Putamen (tissue), 1 donor: ENCODE measurements at regions not wholly inside any gene's neighbourhood (a gene's known extent, or its start where the extent isn't known, plus 50 kb on each side); places are given as distances from the start of the nearest gene placed in this dataset.

Source experiments
- DNase-seq: peaks from one replicate; pipeline ENCODE4 v3.0.0-alpha.2; 2016; ENCODE audit warnings: low spot score

DNA sequence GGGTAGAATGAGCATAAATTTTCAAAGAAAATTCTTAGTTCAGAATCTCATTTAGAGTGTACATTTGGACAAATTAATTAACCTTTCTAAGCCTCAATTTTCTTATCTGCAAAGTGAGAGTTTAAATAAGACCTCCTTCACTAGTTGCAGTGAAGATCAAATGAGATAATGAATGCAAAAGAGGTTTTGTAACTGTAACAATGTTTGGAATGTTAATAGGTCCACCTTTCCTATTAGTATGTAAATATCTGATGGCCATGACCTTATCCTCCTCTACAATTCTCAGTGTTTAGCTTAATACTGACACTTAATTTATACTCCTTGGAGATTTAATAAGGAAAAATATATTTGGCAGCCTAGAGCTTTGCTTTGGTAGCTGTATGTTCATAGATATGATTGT lies 138.8 kb downstream of the GABRG1 start:
- DNase-seq = no peak

DNA sequence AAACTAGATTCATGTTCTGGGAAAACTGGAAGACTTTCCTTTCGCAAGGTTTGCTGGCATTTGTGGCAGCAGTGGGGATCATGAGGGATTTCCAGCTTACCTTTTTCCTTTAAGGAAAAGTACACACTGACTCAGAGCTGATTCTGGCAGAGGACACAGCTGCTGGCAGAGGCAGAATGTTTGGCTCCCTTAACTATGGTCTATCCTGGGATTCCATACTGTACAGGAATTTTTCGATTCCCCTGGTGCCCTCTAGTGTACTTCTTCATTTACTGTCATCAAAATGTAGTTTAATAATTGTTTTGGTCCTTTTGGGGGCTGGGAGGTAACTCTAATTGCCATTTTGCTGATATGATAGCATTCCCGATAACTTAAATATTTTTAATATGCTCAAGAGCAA lies 152.7 kb downstream of the GABRG1 start:
- DNase-seq = no peak

DNA sequence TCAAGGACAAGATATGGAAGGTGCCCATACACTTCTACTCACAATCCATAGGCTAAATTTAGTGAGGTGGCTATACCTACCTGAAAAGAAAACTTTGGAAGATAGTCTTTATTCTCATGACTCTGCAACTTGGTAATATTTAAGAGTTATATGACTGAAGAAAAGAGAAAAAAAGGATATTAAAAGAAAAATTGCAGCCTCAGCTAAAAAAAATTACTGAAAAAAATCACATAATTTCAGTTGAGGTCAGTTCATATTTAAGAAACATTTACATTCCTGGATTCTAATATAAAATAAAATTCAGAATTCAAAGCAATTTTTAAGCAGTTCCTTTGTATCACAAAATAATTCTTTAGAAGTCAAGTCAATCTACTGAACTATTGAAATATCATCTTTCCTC lies 166.5 kb downstream of the GABRG1 start:
- no peak for DNase-seq

DNA sequence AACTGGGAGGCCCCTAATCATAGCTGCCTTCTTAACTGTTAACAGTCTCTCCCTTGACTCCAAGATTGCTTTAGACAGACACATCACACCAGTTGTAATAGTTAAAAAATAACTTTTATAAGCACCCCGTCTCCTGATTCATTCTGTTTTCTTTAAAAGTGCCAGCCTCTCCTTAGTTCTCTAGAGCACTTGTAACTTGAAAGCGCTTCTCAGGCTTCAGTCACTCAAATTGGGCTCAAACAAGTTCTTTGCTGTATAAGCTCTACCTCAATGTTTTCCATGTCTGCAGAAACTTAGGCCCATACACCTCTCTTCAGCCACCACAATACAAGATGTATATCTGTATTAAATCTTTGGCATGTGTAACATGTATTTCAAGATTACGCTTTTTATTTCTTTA lies 169.6 kb downstream of the GABRG1 start:
- no peak for DNase-seq

DNA sequence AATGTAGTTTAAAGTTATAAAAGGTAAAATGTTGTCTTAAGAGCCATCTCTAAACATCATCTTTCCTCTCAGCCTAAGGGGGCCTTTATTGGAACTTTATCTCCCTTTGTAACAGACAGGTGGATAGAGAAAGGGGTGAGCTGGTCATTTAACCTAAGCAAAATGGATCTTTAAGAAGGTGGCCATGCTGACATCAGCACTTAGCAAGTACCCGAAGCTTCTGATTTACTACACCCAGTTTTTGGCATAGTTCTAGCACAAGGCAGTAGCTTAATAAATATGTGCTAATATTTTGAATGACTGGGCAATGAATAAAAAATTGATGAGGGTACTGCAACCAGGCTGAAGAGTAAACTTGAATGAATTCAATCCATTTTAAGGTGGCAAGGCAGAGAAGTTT lies 172.7 kb downstream of the GABRG1 start:
- no peak for DNase-seq

DNA sequence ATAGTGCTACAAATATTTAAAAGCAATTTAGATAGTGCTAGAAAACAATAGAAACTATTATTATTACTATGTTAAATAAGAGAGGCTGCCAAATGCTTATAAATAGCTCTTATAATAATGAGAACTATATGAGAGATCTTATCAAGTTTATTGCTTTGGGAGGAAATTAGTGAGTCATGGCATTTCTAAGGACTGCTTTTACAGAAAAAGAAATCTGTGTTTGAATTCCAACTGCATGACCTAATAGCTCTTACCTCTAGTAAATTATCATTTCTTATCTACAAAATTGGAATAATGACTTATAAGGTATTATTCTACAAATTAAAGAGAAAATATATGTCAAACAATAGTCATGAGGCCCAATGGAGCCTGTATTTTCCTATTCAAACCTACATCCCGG lies 177.2 kb downstream of the GABRG1 start:
- DNase-seq = no peak

DNA sequence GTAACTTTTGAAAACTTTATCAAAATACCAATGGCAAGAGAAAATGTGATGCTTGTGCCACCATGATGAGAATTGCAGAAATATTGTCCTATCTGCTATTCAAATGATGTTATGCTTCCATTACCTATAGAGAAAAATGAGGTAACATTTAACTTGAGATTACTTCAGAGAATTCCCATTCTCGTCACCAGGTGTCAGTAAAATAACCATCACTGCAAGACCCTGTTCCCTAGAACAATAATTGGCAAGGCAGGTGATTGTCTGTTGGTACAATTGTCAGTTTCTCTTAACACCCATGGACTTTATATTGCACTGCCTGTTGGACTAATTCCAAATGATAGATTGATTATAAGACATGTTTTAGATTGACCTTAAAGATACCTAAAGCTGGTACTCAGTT lies 179.9 kb downstream of the GABRG1 start:
- DNase-seq = no peak

DNA sequence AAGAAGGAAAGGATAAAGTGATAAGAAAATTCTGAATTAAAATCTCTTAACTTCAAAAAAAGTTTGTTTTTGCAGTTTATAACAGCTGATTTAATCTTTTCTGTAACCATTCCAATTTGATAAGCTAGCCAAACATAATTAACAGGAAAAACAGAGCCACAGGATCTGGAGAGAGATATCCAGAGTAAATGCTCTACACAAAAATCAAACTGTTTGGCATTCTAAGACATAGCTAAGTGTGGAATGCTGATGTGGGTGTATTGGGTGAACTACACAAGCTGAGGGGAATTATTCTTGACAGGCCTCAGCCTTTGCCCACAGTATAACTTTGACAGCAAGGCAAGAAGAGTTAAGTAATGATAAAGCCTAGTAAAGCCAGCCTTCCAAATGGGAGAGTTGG lies 184.8 kb downstream of the GABRG1 start:
- no peak for DNase-seq

DNA sequence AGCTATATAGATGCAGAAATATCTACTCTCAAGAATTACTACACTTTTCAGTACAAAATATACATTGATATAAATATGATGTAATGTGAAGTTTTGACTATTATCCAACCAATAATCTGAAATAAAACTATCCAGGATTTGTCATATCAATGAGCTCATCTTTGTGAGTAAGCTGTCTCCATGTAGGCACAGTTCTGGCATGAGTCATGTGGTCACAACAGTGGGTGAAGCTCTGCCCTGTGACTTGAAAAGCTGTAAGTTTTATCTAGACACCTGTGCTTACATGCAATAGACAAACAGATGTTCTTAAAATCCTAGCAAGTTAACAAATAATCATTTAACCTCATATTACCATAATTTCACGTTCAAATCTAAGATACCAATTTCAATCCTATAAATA lies 192.7 kb downstream of the GABRG1 start:
- DNase-seq = no peak

DNA sequence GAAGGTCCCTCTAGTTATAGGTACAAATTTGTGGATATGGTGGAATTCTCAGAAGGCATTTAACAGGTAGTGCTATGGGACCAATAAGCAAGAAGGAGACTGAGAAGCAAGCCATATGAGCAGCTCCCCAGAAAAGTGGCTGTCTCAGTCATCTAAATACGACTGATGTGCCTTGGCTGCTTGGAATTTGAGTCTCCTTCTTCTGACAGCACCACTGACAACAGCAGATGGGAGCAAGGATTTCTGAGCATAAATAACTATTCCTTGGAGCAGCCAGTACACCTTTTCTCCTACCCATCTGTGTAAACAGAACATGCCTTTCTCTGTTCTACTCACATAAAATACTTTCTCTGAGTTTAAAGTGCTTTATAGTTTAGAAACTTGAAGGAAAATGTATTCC lies 196.2 kb downstream of the GABRG1 start:
- DNase-seq = no peak

DNA sequence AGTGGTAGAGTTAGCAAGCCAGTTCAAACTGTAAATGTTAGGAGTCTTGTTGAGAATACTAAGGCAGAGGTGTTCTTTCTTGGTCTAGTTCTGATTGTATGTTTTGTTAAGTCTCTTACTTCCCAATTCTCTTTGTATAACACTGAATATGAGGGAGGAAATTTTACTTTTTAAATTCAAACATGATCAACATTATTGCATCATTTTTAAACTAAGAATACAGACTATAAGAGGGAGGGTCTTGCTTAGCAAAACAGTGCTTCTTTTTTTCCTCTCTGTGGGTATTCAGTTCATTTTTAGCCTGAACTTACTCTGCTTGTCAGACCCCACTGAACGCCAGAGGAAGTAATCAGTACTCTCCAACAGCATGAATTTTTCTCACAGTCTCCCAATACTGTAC lies 198.0 kb downstream of the GABRG1 start:
- DNase-seq = no peak

DNA sequence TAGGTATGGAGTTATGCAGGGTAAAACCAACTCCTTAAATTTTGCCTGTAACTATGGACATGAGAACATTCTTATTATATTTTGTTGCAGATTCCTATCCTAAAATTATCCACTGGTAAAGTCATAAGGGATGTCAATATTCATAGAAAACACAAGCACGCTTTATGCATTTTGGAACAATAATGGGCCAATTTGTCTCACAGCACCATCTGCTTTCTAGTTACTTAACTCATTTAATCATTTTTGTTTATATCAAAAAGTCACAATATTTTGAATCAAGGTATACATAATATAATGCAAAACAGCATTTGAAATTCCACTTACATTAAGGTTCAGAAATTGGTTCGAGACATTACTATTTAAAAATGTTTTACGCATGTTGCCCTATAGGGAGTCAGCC lies 203.0 kb downstream of the GABRG1 start:
- no peak for DNase-seq

DNA sequence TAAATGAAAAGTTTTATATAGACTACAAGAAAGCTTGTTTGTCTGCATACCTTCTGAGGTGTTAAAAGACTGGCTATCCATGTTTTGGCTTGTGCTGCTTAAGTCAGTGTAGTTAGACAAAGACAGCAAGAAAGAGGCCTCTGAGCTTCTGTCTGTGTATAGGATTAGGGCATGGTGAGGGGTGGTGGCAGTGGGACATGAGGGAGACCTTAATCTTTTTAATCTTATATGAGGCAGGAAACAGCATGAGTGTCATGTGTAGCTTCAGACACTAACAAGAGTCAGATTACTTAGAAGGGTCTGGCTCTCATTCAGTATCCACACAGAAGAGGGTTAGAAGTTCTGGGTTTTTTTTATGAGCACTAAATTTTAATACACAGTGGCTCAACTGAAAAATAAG lies 213.3 kb downstream of the GABRG1 start:
- no peak for DNase-seq

DNA sequence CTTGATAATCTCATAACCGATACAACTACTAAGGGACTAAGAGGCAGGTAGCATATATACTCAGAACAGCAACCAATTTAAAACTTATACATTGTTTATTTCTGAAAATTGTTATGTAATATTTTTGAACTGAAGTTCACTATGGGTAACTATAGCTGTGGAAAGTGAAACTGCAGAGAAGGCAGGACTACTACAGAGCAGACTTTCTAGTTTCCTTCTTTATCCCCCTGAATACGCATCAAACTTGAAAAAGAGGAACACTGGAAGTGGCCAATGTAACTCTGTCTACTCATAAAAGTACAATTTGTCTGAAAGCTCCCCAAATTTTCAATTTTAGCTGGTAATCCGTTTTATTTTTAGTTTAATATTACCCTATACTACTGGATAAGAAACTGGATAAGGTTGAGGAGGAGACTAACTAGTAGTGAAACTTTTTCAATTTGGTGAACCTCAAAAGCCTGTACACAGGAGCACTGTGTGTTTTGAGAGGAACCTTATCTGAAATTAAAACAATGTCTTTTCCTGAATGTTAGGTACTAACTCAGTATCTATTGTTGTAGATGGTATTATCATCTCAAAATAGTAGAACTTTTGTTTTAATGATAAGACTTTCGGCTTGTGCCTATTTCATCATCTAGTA lies 225.8 kb downstream of the GABRG1 start:
- DNase-seq = no peak

DNA sequence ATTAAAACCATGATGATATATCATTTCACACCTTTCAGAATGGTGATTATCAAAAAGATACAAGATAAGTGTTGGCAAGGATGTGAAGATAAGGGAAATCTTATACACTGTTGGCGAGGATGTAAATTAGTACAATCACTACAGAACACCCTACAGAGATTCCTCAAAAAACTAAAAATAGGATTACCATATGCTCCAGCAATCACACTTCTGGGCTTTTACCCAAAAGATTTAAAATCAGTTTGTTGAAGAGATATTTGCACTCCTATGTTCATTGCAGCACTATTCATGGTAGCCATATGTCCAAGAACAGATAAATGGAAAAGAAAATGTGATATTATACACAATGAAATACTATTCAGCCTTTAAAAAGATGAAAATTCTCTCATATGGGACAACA lies 240.4 kb downstream of the GABRG1 start:
- DNase-seq = no peak

DNA sequence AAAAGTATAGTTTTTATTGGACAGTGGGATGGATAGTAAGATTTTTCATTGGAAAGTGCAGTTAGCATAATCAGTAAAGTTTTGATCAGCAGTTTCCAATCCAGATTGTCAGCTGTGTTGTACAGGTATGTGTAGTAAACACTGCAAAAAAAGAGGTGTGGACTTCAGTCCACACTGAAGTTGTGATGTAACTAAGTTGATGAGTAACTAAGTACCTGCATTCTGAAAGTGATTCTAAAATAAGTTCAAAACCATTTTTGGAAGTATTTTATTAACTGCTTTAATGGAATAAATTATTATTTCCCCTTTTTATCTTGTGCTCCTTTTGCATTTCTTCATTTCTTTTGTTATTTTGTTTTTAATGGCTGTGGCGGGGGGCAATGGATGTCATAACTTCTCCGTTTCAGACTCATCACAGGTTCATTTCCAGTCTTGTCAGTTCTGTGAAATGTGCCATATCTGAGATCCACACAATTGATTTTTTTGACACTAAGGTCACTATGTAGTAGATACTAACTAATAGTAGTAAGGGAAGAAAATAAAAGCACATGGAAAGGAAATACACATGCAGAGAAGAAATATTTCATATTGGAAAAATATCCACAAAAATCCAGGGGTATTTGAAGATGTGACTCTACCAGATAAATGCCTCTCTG lies 247.5 kb downstream of the GABRG1 start:
- DNase-seq = no peak

DNA sequence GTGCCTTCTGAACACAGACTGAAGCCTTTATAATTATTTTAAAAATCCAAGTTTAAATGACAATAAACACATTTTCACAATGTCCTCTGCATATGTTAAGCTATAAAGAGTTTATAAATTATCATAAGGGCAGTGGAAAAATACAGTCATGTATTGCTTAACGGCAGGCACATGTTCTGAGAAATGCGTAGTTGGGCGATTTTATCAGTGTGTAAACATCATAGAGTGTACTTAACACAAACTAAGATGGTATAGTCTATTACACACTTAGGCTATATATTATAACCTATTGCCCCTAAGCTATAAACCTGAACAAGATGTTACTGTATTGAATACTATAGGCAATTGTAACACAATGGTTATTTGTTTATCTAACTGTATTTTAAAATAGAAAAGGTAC lies 254.7 kb downstream of the GABRG1 start:
- no peak for DNase-seq

DNA sequence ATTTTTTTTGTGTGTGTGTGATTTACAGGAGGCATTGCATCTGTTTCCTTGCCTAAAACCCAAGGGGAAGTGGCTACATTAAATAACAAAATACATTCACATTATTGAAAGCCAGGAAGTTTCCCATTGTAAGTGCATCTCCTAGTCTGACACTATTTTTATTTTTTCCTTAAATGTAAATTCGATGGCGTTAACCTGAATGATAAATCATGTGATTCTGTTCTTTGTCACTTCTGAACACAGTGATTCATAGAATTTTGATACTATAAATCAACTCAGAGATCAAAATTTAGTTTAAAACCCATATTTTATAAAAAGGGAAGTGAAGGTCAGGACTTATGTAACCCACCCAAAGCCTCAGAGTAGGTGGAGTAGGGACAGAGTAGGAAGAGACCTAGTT lies 258.1 kb downstream of the GABRG1 start:
- DNase-seq = no peak

DNA sequence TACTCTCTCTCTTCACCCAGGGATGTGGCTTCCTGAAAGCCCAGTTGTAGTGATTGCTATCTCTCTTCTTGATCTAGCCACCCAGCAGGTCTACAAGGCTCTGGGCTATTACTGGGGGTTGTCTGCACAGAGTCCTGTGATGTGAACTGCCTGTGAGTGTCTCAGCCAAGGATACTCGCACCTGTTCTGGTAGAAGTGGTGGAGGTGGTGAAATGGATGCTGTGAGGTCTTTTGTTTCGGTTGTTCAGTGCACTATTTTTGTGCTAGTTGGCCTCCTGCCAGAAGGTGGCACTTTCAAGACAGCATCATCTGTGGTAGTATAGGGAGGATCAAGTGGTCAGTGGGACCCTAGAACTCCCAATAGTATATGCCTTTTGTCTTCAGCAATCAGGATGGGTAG lies 268.0 kb downstream of the GABRG1 start:
- DNase-seq = no peak

DNA sequence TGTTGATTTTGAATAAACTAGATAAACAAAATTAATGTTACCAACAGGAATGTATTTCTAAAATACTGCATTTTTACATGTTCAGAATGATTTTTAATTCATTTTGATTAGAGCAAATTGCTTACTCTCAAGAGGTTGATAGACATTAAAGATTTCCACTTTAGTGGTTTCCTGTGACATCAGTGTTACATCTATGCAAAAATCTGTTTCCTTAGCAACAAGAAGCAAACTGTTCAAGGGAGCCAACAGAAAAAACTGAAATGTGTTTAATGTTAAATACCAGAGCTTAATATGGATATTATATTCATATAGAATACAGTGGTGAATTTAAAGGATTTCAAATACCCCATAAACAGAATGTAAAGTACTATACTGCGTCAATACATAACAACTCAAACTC lies 277.8 kb downstream of the GABRG1 start:
- DNase-seq = no peak

DNA sequence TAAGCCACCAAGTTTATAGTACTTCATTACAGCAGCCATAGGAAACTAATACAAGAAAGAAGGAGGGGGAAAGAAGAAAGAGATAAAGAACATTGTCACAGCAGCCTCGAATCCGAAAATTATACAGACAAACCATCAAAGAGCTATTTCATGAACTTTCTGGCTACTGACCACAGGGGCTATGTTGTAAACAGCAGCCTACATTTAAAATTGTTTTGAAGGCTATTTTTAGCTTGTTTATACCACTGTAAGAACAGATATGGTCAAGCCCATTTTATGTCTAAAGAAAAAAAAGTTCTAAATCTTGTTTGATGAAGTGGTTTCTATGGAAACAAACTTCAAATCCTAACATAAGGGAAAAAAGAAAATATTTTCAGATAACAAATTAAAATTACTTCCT lies 282.1 kb downstream of the GABRG1 start:
- no peak for DNase-seq

DNA sequence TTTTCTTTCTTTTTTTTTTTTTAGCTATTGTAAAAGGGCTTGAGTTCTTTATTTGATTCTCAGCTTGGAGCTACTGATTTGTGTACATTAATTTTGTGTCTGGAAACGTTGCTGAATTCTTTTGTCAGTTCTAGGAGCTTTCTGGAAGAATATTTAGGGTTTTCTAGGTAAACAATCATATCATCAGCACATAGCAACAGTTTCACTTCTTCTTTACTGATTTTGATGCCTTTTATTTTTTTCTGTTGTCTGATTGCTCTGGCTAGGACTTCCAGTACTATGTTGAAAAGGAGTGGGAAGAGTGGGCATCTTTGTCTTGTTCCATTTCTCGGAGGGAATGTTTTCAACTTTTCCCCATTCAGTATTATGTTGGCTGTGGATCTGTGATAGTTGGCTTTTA lies 292.2 kb downstream of the GABRG1 start:
- DNase-seq = no peak

DNA sequence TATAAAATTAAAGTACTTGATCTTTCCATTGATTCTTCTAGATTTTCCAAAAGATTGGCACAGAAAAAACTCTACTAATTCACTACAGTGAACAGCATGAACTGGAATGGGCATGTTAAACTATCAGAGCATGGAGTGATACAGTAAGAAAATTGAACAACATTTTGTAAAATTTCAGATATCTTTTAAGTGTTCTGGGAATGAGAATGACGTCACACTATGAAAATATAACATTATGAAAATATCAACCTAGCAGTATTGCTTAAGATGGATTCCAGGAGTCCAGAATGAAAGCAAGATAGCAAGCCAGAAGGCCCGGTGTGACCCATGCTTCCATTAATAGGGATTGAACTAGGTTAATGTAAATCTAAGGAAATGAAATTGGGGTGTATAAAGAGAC lies 319.9 kb downstream of the GABRG1 start:
- no peak for DNase-seq

DNA sequence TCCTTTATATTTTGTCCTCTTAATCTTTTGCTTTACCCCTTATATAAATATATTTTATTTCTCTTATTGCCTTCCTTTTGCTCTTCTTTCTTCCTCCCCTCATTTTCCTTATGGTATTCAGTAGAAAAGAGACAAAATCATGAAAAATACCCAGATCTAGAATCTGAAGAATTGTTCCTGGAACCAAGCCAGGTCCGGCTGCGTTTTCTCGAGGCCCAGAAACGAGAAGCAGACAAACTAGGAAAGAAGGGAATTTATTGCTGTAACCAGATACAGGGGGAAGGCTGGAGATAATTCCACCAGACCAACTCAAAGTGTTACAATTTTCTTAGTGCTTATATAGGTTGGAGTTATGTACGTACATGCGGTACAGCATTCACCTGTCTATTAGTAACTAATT lies 328.7 kb downstream of the GABRG1 start:
- no peak for DNase-seq
